GM10248 (cell line): ENCODE measurements at regions not wholly inside any gene's neighbourhood (a gene's known extent, or its start where the extent isn't known, plus 50 kb on each side); places are given as distances from the start of the nearest gene placed in this dataset.

Source experiments
- CTCF ChIA-PET: fragments of 300-600 bp; sonication (Branson Sonifier 250); formaldehyde crosslinking; extraction: SDS; loops from one replicate; lab custom pipeline; 2021; ENCODE audit warnings: antibody characterized with exemption; lab: Yijun Ruan, JAX
- POLR2A ChIA-PET: fragments of 350-650 bp; sonication (Branson Sonifier 250); formaldehyde crosslinking; extraction: SDS; loops from one replicate; lab custom pipeline; 2020; ENCODE audit warnings: antibody characterized with exemption; lab: Yijun Ruan, JAX
- DNase-seq: peaks from one replicate; pipeline ENCODE4 v3.0.0; 2012; ENCODE audit errors: extremely low spot score
- TF ChIP-seq, protein P1 (sequence below): IDR thresholded peaks from 2 replicates; pipeline ENCODE4 v1.5.1; 2012; ENCODE audit warnings: mild to moderate bottlenecking, low read depth; ENCODE audit errors: extremely low read depth, missing control alignments, control extremely low read depth

DNA sequence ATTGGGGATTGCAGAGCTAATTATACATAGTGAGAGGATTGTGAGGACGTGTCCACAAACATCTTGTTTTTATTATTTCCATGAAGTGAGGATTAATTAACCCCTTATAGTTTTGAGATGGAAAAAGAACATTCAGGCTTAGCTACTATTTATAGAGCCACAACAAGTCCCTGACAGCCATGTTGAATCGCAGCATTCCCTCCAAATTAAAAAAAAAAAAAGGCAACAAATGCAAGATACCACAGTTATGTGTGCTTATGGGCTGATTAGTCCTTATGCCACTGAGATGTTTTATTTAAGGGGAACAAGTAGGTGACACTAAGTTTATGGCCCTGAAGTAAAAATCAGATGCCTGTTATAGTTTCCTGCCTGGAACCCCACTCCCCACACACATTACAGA lies 350.3 kb downstream of the GPAM start:
- CTCF ChIA-PET = interaction anchor here (0.7 to 1.6 kb wide), 3 partner anchors 12 to 47 kb away, joined by 3 read pairs; no protein-coding TSS in a partner anchor
- POLR2A ChIA-PET = no interaction called here
- TF ChIP-seq, protein P1, sequence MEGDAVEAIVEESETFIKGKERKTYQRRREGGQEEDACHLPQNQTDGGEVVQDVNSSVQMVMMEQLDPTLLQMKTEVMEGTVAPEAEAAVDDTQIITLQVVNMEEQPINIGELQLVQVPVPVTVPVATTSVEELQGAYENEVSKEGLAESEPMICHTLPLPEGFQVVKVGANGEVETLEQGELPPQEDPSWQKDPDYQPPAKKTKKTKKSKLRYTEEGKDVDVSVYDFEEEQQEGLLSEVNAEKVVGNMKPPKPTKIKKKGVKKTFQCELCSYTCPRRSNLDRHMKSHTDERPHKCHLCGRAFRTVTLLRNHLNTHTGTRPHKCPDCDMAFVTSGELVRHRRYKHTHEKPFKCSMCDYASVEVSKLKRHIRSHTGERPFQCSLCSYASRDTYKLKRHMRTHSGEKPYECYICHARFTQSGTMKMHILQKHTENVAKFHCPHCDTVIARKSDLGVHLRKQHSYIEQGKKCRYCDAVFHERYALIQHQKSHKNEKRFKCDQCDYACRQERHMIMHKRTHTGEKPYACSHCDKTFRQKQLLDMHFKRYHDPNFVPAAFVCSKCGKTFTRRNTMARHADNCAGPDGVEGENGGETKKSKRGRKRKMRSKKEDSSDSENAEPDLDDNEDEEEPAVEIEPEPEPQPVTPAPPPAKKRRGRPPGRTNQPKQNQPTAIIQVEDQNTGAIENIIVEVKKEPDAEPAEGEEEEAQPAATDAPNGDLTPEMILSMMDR = no peak
- no peak for DNase-seq

DNA sequence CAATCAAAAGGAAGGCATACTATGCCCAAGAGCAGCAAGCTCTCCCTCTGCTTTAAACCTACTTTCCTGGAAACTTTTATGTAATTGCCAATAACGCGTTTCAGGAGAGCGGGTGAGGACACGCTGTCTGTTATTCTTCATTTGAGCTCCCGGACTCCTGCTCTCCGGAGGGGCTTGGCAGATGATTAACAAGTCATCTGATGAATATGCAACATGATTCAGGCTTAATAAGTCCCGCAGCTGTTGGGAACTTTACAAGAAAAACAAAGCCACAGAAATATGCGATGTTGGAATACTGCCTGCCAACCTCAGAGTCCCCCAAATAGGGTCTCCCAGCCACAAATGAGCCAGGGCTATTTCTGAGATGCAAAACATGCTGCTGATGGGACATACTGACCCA lies 348.0 kb downstream of the GPAM start:
- no peak for DNase-seq
- ChIA-PET CTCF (interaction anchor here (1.0 kb wide), 1 partner anchor 10 kb away, joined by 3 read pairs; no protein-coding TSS in a partner anchor), POLR2A (no interaction called here)
- TF ChIP-seq, protein P1 = no peak

DNA sequence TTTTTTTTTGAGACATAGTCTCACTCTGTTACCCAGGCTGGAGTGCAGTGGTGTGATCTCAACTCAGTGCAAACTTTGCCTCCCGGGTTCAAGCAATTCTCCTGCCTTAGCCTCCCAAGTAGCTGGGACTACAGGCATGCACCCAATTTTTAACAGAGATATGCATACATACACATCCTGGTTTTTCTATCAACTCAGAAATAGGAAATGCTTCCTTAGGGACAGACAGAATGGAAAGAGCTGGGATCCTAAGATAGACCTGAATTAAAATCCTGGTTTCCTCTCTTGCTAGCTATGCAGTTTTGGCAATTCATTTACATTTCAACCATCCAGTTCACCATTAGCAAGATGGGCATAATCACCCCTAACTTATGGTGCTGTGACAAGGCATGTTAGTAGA lies 347.5 kb downstream of the GPAM start:
- ChIA-PET POLR2A (no interaction called here), CTCF (interaction anchor here (1.0 kb wide), 1 partner anchor 9 kb away, joined by 3 read pairs; no protein-coding TSS in a partner anchor)
- no peak for DNase-seq
- TF ChIP-seq, protein P1 = no peak

DNA sequence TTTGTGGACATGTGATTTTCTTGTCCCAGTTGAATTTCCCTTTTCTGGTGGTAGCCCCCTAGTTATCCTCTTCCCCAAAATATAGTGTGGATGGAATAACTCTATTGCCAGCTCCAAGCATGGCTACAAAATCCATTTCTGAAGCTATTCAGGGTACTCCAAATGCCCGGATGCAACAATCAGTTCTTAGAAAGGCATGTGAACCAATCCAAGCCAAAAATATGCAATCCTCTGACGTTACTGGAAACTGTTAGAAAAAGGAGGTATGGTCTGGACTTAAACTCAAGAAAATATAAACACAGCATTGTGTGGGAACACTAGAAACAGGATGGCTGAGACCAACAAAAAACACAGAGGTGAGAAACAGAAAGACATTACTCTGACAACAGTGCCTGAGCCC lies 347.0 kb downstream of the GPAM start:
- CTCF ChIA-PET = no interaction called here
- TF ChIP-seq, protein P1 = no peak
- POLR2A ChIA-PET = no interaction called here
- DNase-seq = no peak

DNA sequence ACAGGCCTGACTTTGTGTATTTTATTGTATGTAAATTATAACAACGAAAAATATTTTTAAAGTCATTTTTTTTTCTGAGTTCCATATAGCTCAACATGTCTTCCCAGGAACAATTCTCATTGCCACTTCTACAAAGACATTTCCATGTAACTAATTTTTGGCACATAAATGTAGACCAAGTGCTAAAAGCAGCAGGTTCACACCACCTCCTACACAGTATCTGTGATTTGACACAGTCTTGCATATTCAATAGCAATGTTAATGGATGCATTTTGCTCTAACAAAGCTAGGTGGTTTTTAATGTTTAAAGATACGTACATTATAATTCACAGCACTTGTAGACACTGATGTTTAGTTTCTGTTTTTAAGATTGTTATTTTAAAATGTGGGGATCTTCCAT lies 346.5 kb downstream of the GPAM start:
- TF ChIP-seq, protein P1 = no peak
- no peak for DNase-seq
- CTCF ChIA-PET = no interaction called here
- POLR2A ChIA-PET = no interaction called here

DNA sequence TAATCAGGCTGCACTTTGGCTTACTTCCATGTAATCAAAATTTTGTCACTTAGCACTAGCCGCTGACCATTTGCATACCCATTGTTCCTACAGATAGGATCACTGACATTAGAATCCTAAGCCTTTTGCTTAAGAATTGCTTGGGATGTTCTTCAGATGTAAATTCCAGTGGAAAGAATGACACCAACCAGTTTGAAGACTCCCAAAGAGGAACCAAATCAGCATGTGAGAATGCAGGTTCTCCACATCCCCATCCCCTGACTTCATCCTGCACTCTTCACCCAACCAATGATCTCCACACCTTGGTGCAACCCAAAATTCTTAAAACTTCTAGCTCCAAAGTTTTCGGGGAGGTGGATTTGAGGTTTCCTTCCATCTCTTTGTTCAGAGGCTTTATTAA lies 345.6 kb downstream of the GPAM start:
- ChIA-PET CTCF (no interaction called here), POLR2A (no interaction called here)
- no peak for DNase-seq
- TF ChIP-seq, protein P1 = no peak
